ENCODE measurements at regions not wholly inside any gene's neighbourhood (a gene's known extent, or its start where the extent isn't known, plus 50 kb on each side); places are given as distances from the start of the nearest gene placed in this dataset.

DNA sequence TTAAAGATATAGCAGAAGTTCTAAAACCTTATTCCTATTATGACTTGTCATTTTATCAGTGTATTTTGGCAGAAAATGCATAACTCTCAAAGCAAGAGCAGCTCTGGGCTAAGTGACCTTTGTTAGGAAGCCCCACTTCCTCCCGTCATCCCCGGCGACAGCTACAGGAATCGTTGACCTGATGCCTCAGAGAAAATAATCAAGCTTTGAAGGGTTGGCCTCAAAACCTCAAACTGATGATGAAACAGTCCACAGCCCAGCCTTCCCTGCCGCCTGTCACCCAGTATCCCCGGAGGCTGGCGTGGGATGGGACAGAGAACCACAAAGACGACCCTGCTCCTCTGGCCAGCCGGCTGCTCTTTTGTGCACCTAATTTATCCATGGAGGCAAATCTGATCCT, 65.3 kb downstream of the KCNF1 start:
- TF ChIP-seq, protein P1, sequence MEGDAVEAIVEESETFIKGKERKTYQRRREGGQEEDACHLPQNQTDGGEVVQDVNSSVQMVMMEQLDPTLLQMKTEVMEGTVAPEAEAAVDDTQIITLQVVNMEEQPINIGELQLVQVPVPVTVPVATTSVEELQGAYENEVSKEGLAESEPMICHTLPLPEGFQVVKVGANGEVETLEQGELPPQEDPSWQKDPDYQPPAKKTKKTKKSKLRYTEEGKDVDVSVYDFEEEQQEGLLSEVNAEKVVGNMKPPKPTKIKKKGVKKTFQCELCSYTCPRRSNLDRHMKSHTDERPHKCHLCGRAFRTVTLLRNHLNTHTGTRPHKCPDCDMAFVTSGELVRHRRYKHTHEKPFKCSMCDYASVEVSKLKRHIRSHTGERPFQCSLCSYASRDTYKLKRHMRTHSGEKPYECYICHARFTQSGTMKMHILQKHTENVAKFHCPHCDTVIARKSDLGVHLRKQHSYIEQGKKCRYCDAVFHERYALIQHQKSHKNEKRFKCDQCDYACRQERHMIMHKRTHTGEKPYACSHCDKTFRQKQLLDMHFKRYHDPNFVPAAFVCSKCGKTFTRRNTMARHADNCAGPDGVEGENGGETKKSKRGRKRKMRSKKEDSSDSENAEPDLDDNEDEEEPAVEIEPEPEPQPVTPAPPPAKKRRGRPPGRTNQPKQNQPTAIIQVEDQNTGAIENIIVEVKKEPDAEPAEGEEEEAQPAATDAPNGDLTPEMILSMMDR (IDR thresholded peaks at IDR 0.05; ENCODE audit: borderline replicate concordance), result no peak
- DNase-seq, result no peak
- intact Hi-C loops (cut with micrococcal nuclease), result no loop called here
- Histone ChIP-seq H3K9me3 (replicated peaks) (no peaks in the 10 kb centered on the region), H3K27ac (replicated peaks) (peak overlapping the region; percentile 46), H3K27me3 (ENCODE audit: low read depth) (peaks cover 59% of the 10 kb centered on the region), H3K4me1 (peaks cover 8% of the 10 kb centered on the region), H3K4me3 (no peak overlapping the region), H3K36me3 (no peaks in the 10 kb centered on the region)

GRCh38 chr2:10977621-10978020, 65.9 kb downstream of the KCNF1 start:
- Histone ChIP-seq H3K4me1 (peaks cover 8% of the 10 kb centered on the region), H3K4me3 (no peak overlapping the region), H3K9me3 (replicated peaks) (no peaks in the 10 kb centered on the region), H3K36me3 (no peaks in the 10 kb centered on the region), H3K27me3 (ENCODE audit: low read depth) (peaks cover 52% of the 10 kb centered on the region), H3K27ac (replicated peaks) (peak overlapping the region; percentile 46)
- TF ChIP-seq, protein P1 (IDR thresholded peaks at IDR 0.05; ENCODE audit: borderline replicate concordance), result no peak
- DNase-seq, result no peak
- intact Hi-C loops (cut with micrococcal nuclease), result no loop called here

DNA sequence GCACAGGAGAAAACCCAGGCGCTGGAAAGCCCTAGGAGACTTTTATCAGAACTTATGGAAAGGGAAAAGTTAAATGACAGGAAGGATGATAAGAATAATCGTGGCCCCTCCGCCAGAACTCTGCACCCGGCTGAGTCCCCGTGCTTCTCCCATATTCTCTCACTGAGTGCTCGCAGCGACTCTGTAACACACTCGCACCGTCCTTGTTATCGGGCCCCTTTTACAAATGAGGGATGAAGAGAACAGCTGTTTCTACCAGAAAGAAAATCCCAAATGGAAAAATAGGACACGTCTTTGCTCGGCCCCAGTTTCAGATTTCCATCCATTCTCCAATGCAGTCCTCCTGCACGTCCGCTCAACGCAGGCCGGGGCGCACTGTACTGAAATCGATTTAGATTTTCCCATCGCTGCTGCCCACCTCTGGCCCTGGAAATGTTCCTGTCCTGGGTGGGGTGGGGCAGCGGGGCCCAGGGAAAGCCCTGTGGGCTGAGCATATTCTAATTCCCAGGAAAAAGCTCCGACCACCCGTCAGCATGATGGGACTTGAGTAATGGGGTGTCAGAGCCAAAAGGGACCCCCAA, 66.4 kb downstream of the KCNF1 start:
- no peaks in the 10 kb centered on the region for H3K36me3 ChIP-seq
- TF ChIP-seq, protein P1 (IDR thresholded peaks at IDR 0.05; ENCODE audit: borderline replicate concordance), result no peak
- peaks cover 53% of the 10 kb centered on the region for H3K27me3 ChIP-seq (ENCODE audit: low read depth)
- H3K9me3 ChIP-seq (replicated peaks), result no peaks in the 10 kb centered on the region
- no peak overlapping the region for H3K4me3 ChIP-seq
- peak overlapping the region; percentile 46 for H3K27ac ChIP-seq (replicated peaks)
- DNase-seq, result no peak
- intact Hi-C loops (cut with micrococcal nuclease), result no loop called here
- peaks cover 8% of the 10 kb centered on the region for H3K4me1 ChIP-seq

GRCh38 chr2:10980071-10980470, 68.3 kb downstream of the KCNF1 start:
- Histone ChIP-seq H3K36me3 (no peaks in the 10 kb centered on the region), H3K27me3 (ENCODE audit: low read depth) (peaks cover 63% of the 10 kb centered on the region), H3K4me3 (no peak overlapping the region), H3K27ac (replicated peaks) (peak overlapping the region; percentile 4), H3K9me3 (replicated peaks) (no peaks in the 10 kb centered on the region), H3K4me1 (peaks cover 8% of the 10 kb centered on the region)
- TF ChIP-seq, protein P1 (IDR thresholded peaks at IDR 0.05; ENCODE audit: borderline replicate concordance), result no peak
- intact Hi-C loops (cut with micrococcal nuclease), result no loop called here
- DNase-seq, result no peak

- Histone ChIP-seq H3K4me1 (peaks cover 11% of the 10 kb centered on the region), H3K9me3 (replicated peaks) (no peaks in the 10 kb centered on the region), H3K4me3 (no peak overlapping the region), H3K27me3 (ENCODE audit: low read depth) (peaks cover 63% of the 10 kb centered on the region), H3K36me3 (no peaks in the 10 kb centered on the region), H3K27ac (replicated peaks) (peak overlapping the region; percentile 67)
- DNase-seq, result no peak
- intact Hi-C loops (cut with micrococcal nuclease), result no loop called here
- TF ChIP-seq, protein P1 (IDR thresholded peaks at IDR 0.05; ENCODE audit: borderline replicate concordance), result no peak
These were observed 69.2 kb downstream of the KCNF1 start for GRCh38 chr2:10980886-10981425.
